ENCODE measurements at regions not wholly inside any gene's neighbourhood (a gene's known extent, or its start where the extent isn't known, plus 50 kb on each side); places are given as distances from the start of the nearest gene placed in this dataset.

DNA sequence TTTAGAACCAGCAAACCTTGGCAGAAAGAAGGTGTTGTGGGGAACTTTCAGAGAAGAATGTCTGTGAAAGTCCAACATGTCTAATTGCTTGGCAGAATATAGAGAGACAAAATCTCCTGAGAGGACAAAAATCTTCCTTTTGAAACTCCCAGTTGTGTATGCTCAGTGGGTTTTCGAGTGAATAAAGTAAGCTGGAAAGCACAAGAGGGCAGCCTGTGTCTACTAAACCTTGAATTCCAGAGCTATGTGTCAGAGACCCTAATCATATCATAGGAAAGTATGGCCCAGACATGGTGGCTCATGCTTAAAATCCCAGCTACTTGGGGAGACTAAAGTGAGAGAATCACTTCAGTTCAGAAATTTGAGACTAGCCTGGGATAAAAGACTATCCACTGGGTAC, 661.2 kb downstream of the SLC16A7 start:
- DNase-seq = no peak
- TF ChIP-seq POLR2A (IDR thresholded peaks at IDR 0.05) (no peak), POLR2AphosphoS5 (IDR thresholded peaks at IDR 0.05) (no peak), EP300 (IDR thresholded peaks at IDR 0.05) (no peak)
- TF ChIP-seq, protein P1, sequence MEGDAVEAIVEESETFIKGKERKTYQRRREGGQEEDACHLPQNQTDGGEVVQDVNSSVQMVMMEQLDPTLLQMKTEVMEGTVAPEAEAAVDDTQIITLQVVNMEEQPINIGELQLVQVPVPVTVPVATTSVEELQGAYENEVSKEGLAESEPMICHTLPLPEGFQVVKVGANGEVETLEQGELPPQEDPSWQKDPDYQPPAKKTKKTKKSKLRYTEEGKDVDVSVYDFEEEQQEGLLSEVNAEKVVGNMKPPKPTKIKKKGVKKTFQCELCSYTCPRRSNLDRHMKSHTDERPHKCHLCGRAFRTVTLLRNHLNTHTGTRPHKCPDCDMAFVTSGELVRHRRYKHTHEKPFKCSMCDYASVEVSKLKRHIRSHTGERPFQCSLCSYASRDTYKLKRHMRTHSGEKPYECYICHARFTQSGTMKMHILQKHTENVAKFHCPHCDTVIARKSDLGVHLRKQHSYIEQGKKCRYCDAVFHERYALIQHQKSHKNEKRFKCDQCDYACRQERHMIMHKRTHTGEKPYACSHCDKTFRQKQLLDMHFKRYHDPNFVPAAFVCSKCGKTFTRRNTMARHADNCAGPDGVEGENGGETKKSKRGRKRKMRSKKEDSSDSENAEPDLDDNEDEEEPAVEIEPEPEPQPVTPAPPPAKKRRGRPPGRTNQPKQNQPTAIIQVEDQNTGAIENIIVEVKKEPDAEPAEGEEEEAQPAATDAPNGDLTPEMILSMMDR (IDR thresholded peaks at IDR 0.05) = no peak
- Histone ChIP-seq H3K4me1 (no peaks in the 10 kb centered on the region), H3K9me3 (no peaks in the 10 kb centered on the region), H3K27ac (no peak overlapping the region), H3K27me3 (no peaks in the 10 kb centered on the region), H3K36me3 (no peaks in the 10 kb centered on the region), H3K4me3 (no peak overlapping the region)
- no peak for ATAC-seq (ENCODE audit: low FRiP score in 2 of 2)
- 47 to 60% methylated on average over 1 of the region's 1 CpG for WGBS, 2 donors

DNA sequence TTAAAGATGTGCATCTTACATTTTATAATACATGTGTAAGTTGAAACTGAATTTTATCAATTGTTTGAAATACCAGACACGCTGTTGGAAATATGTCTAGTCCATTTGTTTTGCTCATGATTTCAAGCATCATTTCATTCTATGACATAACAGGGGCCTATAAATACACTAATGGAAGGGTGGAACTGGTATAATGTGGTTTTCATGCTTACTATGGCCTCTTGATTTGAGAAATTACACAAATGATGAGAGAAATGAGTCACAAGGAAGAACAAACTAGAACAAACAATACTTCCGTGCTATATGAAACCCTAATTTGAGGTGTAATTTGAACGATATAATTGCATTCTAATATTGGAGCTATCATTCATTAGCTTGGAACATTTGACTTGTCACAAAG, 663.4 kb downstream of the SLC16A7 start:
- no peaks in the 10 kb centered on the region for H3K9me3 ChIP-seq
- DNase-seq (no peak), ATAC-seq (ENCODE audit: low FRiP score in 2 of 2) (no peak)
- no peak overlapping the region for H3K27ac ChIP-seq
- no peak overlapping the region for H3K4me3 ChIP-seq
- H3K27me3 ChIP-seq = no peaks in the 10 kb centered on the region
- no peaks in the 10 kb centered on the region for H3K36me3 ChIP-seq
- TF ChIP-seq POLR2A (IDR thresholded peaks at IDR 0.05) (no peak), POLR2AphosphoS5 (IDR thresholded peaks at IDR 0.05) (no peak), EP300 (IDR thresholded peaks at IDR 0.05) (no peak)
- TF ChIP-seq, protein P1 (IDR thresholded peaks at IDR 0.05) = no peak
- WGBS, 2 donors = 84 to 89% methylated on average over 3 of the region's 3 CpGs
- no peaks in the 10 kb centered on the region for H3K4me1 ChIP-seq

DNA sequence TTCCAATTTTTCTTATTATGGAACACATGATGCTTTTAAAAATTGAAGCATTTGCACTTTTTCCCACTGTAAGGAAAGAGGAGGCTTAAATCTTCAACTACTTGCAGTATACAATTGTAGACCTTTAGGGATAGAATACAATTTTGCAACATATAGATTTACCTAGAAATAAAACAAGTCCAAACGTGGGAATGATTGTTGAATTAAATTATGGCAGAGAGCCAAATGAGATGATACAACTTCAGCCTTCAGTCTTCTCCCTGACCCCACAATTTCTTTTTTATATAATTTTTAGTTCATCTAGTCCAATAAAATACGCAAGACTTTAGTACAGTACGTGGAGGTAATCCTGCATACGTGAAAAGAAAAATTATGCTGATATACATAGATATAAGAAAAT, 666.5 kb downstream of the SLC16A7 start:
- Histone ChIP-seq H3K4me3 (no peak overlapping the region), H3K9me3 (no peaks in the 10 kb centered on the region), H3K4me1 (no peaks in the 10 kb centered on the region), H3K27ac (no peak overlapping the region), H3K36me3 (no peaks in the 10 kb centered on the region), H3K27me3 (no peaks in the 10 kb centered on the region)
- ATAC-seq (ENCODE audit: low FRiP score in 2 of 2) = no peak
- WGBS, 2 donors = 73 to 76% methylated on average over 4 of the region's 4 CpGs
- DNase-seq = no peak
- no peak for TF ChIP-seq POLR2A (IDR thresholded peaks at IDR 0.05)
- TF ChIP-seq EP300 (IDR thresholded peaks at IDR 0.05) = no peak
- no peak for TF ChIP-seq POLR2AphosphoS5 (IDR thresholded peaks at IDR 0.05)
- TF ChIP-seq, protein P1 (IDR thresholded peaks at IDR 0.05) = no peak

DNA sequence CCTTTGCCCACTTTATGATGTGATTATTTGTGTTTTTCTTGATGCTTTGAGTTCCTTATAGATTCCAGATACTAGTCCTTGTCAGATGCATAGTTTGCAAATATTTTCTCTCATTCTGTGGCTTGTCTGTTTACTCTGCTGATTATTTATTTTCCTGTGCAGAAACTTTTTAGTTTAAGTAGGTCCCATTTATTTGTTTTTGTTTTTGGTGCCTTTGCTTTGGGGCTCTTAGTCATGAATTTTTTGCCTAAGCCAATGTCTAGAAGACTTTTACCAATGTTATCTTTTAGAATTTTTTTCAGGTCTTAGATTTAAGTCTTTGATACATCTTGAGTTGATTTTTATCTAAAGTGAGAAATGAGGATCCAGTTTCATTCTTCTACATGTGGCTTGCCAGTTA, 667.3 kb downstream of the SLC16A7 start:
- H3K4me1 ChIP-seq = no peaks in the 10 kb centered on the region
- no peaks in the 10 kb centered on the region for H3K27me3 ChIP-seq
- ATAC-seq (ENCODE audit: low FRiP score in 2 of 2) = no peak
- no peak overlapping the region for H3K27ac ChIP-seq
- H3K4me3 ChIP-seq = no peak overlapping the region
- no peaks in the 10 kb centered on the region for H3K9me3 ChIP-seq
- no peak for DNase-seq
- H3K36me3 ChIP-seq = no peaks in the 10 kb centered on the region
- TF ChIP-seq, protein P1 (IDR thresholded peaks at IDR 0.05) = no peak
- TF ChIP-seq EP300 (IDR thresholded peaks at IDR 0.05) = no peak
- no peak for TF ChIP-seq POLR2A (IDR thresholded peaks at IDR 0.05)
- no peak for TF ChIP-seq POLR2AphosphoS5 (IDR thresholded peaks at IDR 0.05)

DNA sequence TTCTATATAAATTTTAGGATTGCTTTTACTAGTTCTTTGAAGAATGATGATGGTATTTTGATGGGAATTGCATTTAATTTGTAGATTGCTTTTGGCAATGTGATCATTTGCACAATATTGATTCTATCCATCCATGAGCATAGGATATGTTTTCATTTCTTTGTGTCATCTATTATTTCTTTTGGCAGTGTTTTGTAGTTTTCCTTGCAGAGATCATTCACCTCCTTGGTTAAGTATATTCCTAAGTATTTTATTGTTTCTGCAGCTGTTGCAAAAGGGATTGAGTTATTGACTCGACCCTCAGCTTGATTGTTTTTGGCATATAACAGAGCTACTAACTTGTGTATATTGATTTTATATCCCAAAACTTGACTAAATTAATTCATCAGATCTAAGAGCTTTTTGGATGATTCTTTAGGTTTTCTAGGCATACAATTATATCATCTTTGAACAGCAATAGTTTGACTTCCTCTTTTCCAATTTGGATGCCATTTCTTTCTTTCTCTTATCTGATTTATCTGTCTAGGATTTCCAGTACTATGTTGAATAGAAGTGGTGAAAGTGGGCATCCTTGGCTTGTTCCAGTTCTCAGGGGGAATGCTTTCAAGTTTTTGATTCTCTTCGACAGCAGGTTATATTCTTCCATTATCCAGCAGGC, 668.1 kb downstream of the SLC16A7 start:
- ATAC-seq (ENCODE audit: low FRiP score in 2 of 2) = no peak
- 63 to 75% methylated on average over 2 of the region's 2 CpGs for WGBS, 2 donors
- TF ChIP-seq, protein P1 (IDR thresholded peaks at IDR 0.05) = no peak
- TF ChIP-seq EP300 (IDR thresholded peaks at IDR 0.05) = no peak
- TF ChIP-seq POLR2A (IDR thresholded peaks at IDR 0.05) = no peak
- TF ChIP-seq POLR2AphosphoS5 (IDR thresholded peaks at IDR 0.05) = no peak
- no peak overlapping the region for H3K4me3 ChIP-seq
- no peak for DNase-seq
- no peak overlapping the region for H3K27ac ChIP-seq
- no peaks in the 10 kb centered on the region for H3K9me3 ChIP-seq
- H3K27me3 ChIP-seq = no peaks in the 10 kb centered on the region
- no peaks in the 10 kb centered on the region for H3K4me1 ChIP-seq
- no peaks in the 10 kb centered on the region for H3K36me3 ChIP-seq
